ENCODE measurements at regions not wholly inside any gene's neighbourhood (a gene's known extent, or its start where the extent isn't known, plus 50 kb on each side); places are given as distances from the start of the nearest gene placed in this dataset.

DNA sequence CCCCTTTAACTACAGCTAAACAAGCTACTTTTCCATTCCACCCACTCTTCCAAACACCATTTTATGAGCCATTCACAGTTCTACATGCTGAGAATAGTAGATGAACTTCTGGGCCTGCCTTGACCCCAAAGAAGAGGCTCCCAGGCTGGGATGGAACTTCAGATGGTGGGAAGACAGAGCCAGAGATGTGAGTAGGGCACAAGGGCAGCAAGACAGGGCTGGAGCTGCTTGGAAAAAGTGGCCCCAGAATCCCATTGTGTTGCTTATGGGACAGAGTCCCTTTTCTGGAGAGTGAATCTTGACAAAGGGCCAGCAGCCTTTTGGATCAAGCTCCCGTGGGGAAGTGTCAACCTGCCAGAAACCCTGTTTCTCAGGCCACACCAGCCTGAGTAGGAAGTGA lies 516.5 kb upstream of the PPP2R3A start:
- Histone ChIP-seq H3K27me3 (no peaks in the 10 kb centered on the region), H3K4me3 (no peak overlapping the region), H3K36me3 (no peaks in the 10 kb centered on the region), H3K27ac (replicated peaks in 1 of 4) (no peak overlapping the region), H3K9me3 (no peaks in the 10 kb centered on the region), H3K4me1 (no peaks in the 10 kb centered on the region)
- WGBS = 38% methylated on average over 1 of the region's 1 CpG
- intact Hi-C loops (cut with DNase I) = no loop called here
- TF ChIP-seq, protein P1, sequence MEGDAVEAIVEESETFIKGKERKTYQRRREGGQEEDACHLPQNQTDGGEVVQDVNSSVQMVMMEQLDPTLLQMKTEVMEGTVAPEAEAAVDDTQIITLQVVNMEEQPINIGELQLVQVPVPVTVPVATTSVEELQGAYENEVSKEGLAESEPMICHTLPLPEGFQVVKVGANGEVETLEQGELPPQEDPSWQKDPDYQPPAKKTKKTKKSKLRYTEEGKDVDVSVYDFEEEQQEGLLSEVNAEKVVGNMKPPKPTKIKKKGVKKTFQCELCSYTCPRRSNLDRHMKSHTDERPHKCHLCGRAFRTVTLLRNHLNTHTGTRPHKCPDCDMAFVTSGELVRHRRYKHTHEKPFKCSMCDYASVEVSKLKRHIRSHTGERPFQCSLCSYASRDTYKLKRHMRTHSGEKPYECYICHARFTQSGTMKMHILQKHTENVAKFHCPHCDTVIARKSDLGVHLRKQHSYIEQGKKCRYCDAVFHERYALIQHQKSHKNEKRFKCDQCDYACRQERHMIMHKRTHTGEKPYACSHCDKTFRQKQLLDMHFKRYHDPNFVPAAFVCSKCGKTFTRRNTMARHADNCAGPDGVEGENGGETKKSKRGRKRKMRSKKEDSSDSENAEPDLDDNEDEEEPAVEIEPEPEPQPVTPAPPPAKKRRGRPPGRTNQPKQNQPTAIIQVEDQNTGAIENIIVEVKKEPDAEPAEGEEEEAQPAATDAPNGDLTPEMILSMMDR (IDR thresholded peaks at IDR 0.05) = no peak
- TF ChIP-seq POLR2A (IDR thresholded peaks at IDR 0.05; ENCODE audit: low read depth) (no peak), POLR2AphosphoS5 (IDR thresholded peaks at IDR 0.05) (no peak), EP300 (IDR thresholded peaks at IDR 0.05) (no peak)
- peak; percentile 72 for DNase-seq (ENCODE audit: extremely low spot score)

DNA sequence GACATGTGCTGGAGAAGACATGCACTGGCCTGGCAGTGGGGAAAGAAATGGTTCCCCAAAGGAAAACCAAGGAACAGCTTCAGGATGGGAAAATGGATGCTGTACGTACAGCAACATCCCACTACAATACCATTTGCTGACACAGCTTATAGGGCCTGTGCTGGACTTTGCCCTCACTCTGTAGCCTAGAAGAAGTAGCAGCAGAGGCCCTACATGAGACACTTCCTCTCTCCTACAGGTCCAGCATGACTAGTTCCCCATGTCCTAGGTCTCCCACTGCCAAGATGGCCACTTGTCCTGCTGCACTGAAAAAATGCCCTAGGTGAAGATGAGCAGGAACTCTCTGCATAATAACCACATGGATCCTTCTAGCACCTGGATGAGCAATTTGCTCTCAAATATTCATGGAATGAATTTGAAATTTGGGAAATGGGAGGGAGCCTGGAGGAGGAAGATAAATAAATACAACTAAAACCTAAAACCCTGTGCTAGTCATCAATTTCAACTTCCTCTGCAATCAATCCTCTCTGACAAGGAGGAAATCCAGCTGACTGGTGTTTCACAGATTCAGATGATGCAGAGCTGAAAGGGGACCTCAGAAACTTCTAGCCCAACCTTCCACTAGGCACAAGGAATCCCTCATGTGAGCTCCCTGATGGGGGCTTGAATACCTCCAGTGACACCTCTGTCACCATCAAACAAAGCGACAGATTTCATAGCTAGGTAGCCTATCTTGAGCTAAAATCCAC lies 514.3 kb upstream of the PPP2R3A start:
- Histone ChIP-seq H3K4me3 (no peak overlapping the region), H3K27ac (replicated peaks in 1 of 4) (no peak overlapping the region), H3K4me1 (no peaks in the 10 kb centered on the region), H3K27me3 (peaks cover 0 to 2% (median 0%) of the 10 kb centered on the region in 4 donors), H3K9me3 (no peaks in the 10 kb centered on the region), H3K36me3 (no peaks in the 10 kb centered on the region)
- 91% methylated on average over 1 of the region's 2 CpGs for WGBS
- TF ChIP-seq POLR2A (IDR thresholded peaks at IDR 0.05; ENCODE audit: low read depth) = no peak
- TF ChIP-seq EP300 (IDR thresholded peaks at IDR 0.05) = no peak
- no peak for TF ChIP-seq POLR2AphosphoS5 (IDR thresholded peaks at IDR 0.05)
- TF ChIP-seq, protein P1 (IDR thresholded peaks at IDR 0.05) = no peak
- intact Hi-C loops (cut with DNase I) = no loop called here
- peak; percentile 77 for DNase-seq (ENCODE audit: extremely low spot score)

DNA sequence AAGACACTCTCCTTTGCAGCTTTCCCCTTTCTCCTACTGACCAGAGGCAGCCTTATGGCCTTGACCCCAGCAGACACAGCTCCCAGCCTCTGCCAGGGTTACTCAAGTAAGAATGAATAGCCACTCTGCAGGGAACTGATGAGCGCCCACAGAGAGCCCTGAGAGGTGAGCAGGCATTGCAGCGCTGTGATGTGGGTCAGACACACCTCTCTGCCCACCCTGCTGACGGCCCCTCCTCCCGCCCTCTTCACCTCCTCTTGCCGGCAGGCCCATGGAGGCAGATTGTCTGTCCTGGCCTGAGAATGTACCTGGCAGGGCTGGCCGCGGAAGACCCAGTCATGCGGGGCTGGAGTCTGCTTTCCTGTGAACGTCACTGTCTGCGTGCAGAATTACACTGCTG lies 512.6 kb upstream of the PPP2R3A start:
- H3K36me3 ChIP-seq = no peaks in the 10 kb centered on the region
- no peaks in the 10 kb centered on the region for H3K4me1 ChIP-seq
- H3K27ac ChIP-seq (replicated peaks in 1 of 4) = no peak overlapping the region
- TF ChIP-seq POLR2A (IDR thresholded peaks at IDR 0.05; ENCODE audit: low read depth) (no peak), EP300 (IDR thresholded peaks at IDR 0.05) (no peak), POLR2AphosphoS5 (IDR thresholded peaks at IDR 0.05) (no peak)
- TF ChIP-seq, protein P1 (IDR thresholded peaks at IDR 0.05) = no peak
- H3K27me3 ChIP-seq = peaks cover 0 to 16% (median 0%) of the 10 kb centered on the region in 4 donors
- H3K9me3 ChIP-seq = no peaks in the 10 kb centered on the region
- intact Hi-C loops (cut with DNase I) = no loop called here
- no peak overlapping the region for H3K4me3 ChIP-seq
- WGBS = 71% methylated on average over 3 of the region's 10 CpGs
- DNase-seq (ENCODE audit: extremely low spot score) = peak; percentile 85

DNA sequence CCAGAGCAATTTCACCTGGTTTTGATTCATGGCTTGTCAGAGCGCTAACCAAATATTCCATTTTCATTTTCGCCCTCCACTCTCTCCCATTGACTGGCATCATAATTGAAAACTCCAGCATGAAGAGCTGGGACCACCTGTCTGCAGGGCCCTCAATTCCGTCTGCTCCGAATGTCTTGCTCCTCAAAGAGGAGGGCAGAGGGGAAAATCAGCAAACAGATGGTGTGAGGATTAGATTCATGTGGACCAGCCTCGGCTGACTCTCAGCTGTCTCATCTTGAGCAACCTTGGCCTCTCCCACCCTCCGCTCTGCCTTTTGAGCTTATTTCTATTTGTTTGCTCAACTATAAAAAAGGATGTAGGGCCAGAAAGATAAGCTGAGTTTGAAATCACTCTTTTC lies 512.2 kb upstream of the PPP2R3A start:
- intact Hi-C loops (cut with DNase I) = no loop called here
- Histone ChIP-seq H3K9me3 (no peaks in the 10 kb centered on the region), H3K4me3 (no peak overlapping the region), H3K36me3 (no peaks in the 10 kb centered on the region), H3K27me3 (peaks cover 0 to 17% (median 0%) of the 10 kb centered on the region in 4 donors), H3K4me1 (no peaks in the 10 kb centered on the region), H3K27ac (replicated peaks in 1 of 4) (no peak overlapping the region)
- TF ChIP-seq EP300 (IDR thresholded peaks at IDR 0.05) = no peak
- TF ChIP-seq POLR2A (IDR thresholded peaks at IDR 0.05; ENCODE audit: low read depth) = no peak
- TF ChIP-seq POLR2AphosphoS5 (IDR thresholded peaks at IDR 0.05) = no peak
- TF ChIP-seq, protein P1 (IDR thresholded peaks at IDR 0.05) = no peak
- 83% methylated on average over 6 of the region's 6 CpGs for WGBS
- peak; percentile 80 for DNase-seq (ENCODE audit: extremely low spot score)

DNA sequence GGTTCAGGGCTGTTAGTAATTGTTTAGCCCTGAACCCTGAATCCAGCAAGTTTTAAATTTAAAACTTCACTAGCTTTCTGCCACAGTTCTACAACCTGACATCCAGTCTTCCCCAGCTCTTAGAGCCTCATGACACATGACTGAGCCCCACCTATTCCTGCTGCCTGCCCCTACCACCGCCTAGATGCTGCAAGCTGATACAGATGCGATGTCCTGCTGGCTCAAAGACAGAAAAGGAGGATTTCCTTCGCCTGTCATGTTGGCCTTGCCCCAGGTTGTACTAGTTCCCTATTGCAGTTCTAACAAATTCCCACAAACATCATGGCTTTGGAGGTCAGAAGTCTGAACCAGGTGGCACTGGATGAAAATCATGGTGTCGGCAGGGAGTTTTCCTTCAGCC lies 510.6 kb upstream of the PPP2R3A start:
- TF ChIP-seq EP300 (IDR thresholded peaks at IDR 0.05) (no peak), POLR2A (IDR thresholded peaks at IDR 0.05; ENCODE audit: low read depth) (no peak), POLR2AphosphoS5 (IDR thresholded peaks at IDR 0.05) (no peak)
- TF ChIP-seq, protein P1 (IDR thresholded peaks at IDR 0.05) = no peak
- H3K36me3 ChIP-seq = no peaks in the 10 kb centered on the region
- H3K4me1 ChIP-seq = no peaks in the 10 kb centered on the region
- 84% methylated on average over 4 of the region's 4 CpGs for WGBS
- DNase-seq (ENCODE audit: extremely low spot score) = no peak
- no peak overlapping the region for H3K4me3 ChIP-seq
- no peak overlapping the region for H3K27ac ChIP-seq (replicated peaks in 1 of 4)
- intact Hi-C loops (cut with DNase I) = no loop called here
- no peaks in the 10 kb centered on the region for H3K9me3 ChIP-seq
- peaks cover 0 to 24% (median 0%) of the 10 kb centered on the region in 4 donors for H3K27me3 ChIP-seq
